Kasumi-1 (cell line): ENCODE measurements at regions not wholly inside any gene's neighbourhood (a gene's known extent, or its start where the extent isn't known, plus 50 kb on each side); places are given as distances from the start of the nearest gene placed in this dataset.

ENCODE experiments used
- DNase-seq, 2 experiments: peaks; one replicate each; lab custom pipeline; 2025; lab: John Stamatoyannopoulos, UW

DNA sequence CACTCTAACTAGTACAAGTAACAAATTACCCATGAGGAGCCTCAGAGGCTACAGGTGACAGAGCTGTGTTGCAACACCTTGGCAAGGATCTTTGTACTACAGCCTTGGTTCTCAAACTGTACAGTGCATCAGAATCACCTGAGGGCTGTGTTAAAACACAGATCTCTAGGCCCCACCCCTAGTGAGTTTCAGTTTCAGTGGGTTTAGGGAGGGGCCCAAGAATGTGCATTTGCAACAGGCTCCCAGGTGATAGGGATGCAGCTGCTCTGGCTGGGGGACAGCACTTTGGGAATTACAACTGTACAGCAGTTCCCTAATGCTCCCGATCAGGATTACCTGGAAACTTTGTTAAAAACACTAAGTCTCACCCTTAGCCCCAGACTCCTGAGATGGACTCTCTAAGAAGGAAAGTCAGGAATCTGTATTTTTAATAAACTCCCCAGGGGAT lies 66.1 kb upstream of the NR2F2 start:
- no peak for DNase-seq

DNA sequence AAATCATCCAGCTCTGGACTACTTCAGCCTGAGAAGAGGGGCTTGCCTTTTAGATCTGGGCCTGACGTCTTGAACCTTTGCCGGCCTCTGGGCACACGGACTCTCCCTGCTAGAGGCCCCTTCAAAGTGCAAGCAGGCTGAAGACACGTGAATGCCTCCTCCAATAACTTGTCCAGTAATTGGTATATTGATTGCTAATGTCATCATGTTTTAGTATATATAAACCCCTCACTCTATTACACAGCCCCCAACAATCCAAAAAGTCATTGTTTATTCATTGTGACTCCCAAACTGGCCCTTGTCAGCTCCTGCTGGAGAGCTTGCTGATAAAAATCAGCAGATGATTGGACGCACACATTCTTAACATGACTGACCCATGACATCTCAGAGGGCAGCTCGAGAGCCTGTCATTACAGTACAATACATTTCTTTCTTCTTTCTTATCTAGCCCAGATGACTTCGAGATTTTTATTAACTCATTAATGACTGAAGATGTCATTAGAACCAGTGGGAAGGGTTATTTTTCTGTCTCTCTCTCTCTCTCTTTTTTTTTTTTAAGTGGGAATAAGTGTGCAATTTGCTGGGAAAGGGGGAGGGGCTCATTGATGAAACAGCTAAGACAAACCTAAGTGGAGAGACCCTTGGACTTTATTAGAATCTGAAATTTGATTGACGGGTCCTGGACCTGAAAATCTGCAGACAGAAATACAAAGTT lies 65.5 kb upstream of the NR2F2 start:
- no peak for DNase-seq

DNA sequence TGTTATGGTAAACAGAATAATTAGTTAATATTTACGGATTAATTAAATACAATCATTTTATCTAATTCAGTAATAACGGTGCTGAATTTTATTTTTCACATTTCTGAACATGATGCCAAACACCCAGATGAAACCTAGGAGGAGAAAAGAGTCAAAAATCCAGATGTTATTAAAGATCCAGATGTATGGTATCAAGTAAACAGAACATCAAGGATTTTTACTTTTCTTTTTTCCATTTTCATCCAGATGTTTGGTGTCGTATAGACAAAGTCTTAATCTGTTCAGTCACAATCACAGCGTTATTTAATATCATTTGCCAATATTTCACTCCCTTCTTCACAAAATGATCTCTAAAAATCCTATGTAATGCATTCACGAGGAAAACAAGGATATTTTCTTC lies 64.0 kb upstream of the NR2F2 start:
- DNase-seq, result no peak

DNA sequence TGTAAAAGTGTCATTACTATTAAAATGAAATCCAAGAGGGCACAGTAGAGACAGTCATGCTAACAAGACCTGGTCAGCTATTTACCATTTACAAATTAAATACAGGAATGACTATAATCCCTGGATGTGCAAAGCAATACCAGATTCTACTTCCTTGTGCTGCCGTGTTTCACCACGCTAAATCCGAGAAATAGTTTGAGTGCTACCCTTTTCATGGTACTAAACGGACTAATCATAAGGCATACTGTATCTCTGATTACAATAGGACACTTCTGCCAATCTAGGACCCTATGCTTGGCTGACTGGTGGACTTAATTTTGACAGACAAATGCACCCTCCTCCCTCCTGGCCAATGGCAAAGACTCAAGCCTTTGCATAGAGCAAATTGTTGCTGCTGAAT lies 63.0 kb upstream of the NR2F2 start:
- DNase-seq, result no peak

DNA sequence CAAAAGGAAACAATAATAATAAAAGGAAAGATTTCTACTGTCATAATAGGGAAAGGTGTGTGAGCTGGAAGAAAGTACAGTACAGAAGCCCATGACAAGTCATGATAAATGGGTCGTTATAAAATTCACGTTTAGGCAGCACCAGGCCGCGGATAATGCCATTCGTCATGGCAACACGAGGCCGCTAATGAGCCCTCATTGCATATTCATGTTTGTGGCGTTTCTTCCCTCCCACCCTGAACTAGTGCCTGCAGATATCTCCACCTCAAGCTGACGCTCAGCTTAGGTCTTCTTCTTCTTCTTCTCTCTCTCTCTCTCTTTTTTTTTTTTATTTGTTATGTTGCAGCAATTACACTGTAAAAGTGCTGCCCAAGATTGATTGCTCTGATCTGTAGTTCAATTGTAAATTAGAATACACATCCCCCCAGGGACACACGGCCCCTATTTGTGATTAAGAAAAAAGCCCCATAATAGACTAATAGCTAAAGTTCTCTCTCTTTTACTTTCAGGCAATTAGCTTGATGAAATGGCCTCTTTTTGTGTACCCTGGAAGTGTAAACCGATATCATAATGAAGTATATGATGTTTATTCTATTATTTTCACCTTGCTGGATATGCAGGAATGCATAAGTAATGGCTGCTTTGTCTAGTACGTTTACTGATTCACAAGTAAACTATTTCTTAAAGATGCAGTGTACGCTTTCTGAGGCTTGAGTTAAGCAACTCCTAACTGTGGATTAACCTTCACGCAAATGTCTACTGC lies 61.9 kb upstream of the NR2F2 start:
- DNase-seq, result no peak

DNA sequence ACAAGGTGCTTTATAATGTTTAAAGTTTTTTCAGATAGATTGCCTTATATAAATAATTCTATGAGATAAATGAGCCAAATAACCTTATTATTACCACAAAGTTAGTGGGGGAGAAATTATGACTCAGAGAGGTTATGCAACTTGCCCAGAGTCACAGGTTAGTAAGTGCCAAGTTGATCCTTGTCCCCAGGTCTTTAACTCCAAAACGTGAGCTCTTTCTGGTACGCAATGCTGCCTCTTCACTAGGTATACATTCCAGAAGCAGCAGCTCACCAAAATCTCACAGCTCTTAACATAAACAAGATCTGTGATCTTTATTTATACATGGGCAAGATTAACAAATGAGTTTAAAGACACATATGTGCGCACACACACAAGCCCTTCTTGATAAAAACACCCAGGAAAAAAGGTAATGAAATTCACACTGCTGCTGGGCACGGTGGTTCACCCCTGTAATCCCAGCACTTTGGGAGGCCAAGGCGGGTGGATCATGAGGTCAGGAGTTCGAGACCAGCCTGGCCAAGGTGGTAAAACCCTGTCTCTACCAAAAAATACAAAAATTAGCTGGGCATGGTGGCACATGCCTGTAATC lies 59.8 kb upstream of the NR2F2 start:
- no peak for DNase-seq

DNA sequence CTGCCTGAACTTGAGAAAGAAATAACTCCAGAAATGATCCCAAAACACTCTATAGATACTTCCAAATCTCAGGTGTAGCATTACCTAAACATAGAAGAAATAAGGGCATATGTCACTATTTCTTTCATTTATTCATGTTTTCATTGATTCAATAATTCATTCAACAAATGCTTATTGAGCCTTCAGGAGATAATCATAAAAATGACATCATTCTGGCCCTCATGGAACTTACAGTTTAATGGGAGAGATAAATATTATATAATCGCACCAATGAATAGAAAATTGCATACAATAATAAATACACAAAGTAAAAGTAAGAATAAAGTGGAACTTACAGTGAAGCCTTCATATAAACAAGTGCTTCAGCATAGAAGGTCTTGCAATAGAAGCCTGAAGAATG lies 58.1 kb upstream of the NR2F2 start:
- no peak for DNase-seq

DNA sequence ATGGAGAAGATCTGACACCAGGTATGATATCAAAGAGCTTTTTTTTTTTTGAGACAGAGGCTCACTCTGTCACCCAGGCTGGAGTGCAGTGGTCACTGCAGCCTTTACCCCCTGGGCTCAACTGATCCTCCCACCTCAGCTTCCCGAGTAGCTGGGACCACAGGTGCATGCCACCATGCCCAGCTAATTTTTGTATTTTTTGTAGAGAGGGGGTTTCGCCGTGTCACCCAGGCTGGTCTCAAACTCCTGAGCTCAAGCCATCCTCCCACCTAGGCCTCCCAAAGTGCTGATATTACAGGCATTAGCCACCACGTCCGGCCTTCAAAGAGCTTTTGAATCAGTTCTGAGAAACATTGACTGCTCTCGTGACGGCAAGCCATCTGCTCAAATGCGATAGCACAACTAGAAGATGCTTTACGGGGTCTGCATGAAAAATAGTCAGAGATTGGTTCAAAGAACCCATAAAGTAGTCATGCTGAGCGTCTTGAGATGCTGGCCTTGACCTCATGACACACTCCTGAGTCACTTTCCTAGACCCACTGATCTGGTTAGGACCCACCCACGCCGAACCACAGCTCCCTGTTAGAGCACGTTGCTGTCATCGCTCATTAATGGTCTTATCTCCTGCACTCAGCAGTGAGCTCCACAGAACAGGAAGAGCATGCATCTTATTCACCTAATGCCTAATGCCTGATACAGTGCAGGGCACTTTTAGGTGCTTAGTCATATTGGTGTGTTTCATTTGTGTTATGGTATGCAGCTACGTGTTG lies 57.0 kb upstream of the NR2F2 start:
- no peak for DNase-seq

DNA sequence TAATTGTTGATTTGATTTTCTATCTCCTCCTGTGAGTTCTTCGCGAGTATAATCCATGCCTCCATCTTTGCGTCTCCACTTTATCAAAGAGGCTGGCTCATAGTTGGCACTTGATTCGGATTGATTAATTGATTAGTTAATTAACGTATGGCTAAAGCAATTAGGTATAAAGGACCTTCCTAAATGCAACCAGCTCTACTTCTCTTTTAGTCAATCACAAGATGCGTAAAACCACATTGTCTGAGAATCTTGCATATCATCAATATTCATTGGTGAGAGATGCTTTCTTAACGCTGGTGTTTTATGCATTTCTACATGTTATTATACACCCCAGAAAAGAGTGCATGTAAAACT lies 56.4 kb upstream of the NR2F2 start:
- DNase-seq, result no peak

DNA sequence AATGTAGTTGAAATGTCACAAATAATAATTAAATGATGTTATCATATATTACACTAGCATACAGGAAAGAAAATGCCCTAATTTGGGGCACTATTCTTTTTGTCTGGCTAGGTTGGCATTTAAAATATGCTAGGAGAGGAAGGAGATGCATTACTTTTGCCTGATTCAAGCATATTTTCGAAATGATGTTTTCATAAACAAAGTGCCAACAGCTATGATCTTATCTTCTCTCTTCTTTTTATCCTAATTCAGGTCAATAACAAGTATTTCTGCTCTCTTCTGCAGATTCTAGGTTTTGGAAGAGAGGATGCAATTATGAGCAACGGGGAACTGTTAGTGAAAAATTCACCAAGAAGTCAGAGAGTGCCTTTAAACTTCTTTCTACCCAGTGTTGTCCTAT lies 55.8 kb upstream of the NR2F2 start:
- DNase-seq, result no peak

DNA sequence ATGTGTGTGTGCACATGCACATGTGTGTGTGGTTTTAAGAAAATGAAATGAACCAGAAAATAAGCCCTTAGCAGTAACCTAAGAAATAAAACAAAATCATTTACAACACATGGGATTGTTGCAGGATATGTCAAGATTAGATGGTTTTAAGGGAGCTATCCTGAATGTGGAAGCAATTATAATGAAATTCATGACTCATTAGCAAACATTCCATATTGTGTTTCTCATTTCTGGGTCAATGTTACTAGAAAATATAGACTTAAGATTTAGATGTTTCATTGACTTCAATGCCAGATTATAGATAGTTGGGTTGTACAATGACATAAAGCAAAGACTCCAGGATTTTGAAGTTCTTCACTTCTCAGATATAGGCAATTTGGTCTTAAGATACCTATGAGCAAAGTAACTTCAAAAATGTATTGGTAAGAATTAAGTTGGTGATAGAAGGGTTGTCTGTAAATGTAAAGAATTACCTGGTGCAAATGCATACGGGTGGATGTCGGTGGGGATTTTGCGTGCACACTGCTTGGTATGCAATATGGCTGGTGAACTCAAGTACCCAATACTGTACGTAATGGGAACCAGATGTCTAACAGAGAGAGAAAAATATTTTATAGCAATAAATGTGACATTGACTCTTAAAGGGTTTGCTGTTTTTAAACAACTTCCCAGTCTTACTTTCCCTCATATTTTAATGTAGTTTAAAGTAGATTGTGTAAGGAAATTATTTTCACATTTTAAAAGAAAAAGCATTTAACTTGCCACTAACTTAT lies 53.9 kb upstream of the NR2F2 start:
- no peak for DNase-seq
